Activated CD4-positive, alpha-beta memory T cell treated with anti-CD3 and anti-CD28 coated beads for 36 hours (primary cell): ENCODE measurements at regions not wholly inside any gene's neighbourhood (a gene's known extent, or its start where the extent isn't known, plus 50 kb on each side); places are given as distances from the start of the nearest gene placed in this dataset.
A peak's percentile ranks its signal among the peaks of the same experiment; 100 is the strongest.
"Not testable (repeated sequence)": the region's sequence is repeated elsewhere in the genome, so short reads cannot be mapped to it uniquely, and the experiment has no call there.

ENCODE experiments used
- CTCF ChIA-PET: fragments of 350-600 bp; sonication (Branson Sonifier 250); formaldehyde crosslinking; loops from one replicate; lab custom pipeline; 2021; ENCODE audit warnings: antibody characterized with exemption, inconsistent platforms; lab: Charles Lee
- POLR2A ChIA-PET: fragments of 350-600 bp; sonication (Branson Sonifier 250); formaldehyde crosslinking; loops from one replicate; lab custom pipeline; 2021; ENCODE audit warnings: antibody characterized with exemption; lab: Charles Lee
- DNase-seq: peaks from one replicate; pipeline ENCODE4 v3.0.0-alpha.2; 2020
- H3K27ac Mint-ChIP-seq: one replicate; pipeline ENCODE4 v1.8.0; 2021; ENCODE audit warnings: mixed read lengths
- H3K27me3 Mint-ChIP-seq: one replicate; pipeline ENCODE4 v1.8.0; 2021; ENCODE audit warnings: mixed read lengths
- H3K36me3 Mint-ChIP-seq: one replicate; pipeline ENCODE4 v1.8.0; 2021; ENCODE audit warnings: mixed read lengths
- H3K4me1 Mint-ChIP-seq: one replicate; pipeline ENCODE4 v1.8.0; 2021; ENCODE audit warnings: low read depth, mixed read lengths
- H3K4me3 Mint-ChIP-seq: one replicate; pipeline ENCODE4 v1.8.0; 2021; ENCODE audit warnings: mild to moderate bottlenecking, mixed read lengths
- H3K9me3 Mint-ChIP-seq: one replicate; pipeline ENCODE4 v1.8.0; 2021; ENCODE audit warnings: mixed read lengths
- intact Hi-C: fragments of 100-400 bp; cut with micrococcal nuclease; formaldehyde crosslinking; loops from one replicate; pipeline ENCODE4 v1.15.1; 2023

DNA sequence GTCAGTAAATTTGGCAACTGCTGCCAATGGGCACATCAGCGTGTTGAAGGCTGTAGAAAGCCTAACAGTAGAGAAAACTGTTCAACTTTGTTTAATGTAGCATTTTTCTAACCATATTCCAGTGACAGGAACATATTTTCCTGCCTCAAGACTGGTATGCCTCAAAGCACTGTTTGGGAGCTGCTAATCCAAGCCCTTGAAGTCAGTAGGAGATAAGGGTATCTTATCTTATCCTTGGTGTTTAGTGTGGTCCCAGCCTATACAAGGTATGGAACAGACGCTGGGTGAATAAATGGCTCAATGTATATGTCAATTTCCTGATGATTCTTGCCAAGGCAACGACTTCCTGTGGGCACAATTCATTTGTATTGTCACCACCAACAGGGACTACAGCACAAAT, 97.5 kb upstream of the CREB5 start:
- Mint-ChIP-seq H3K4me1 (peaks cover 4% of the 10 kb centered on the region), H3K4me3 (no peak overlapping the region), H3K36me3 (no peaks in the 10 kb centered on the region), H3K27me3 (peaks cover 48% of the 10 kb centered on the region), H3K27ac (no peak overlapping the region), H3K9me3 (no peaks in the 10 kb centered on the region)
- ChIA-PET POLR2A (no interaction called here), CTCF (interaction anchor here (0.7 to 1.2 kb wide), 2 partner anchors 15 to 22 kb away, joined by 3 read pairs; no protein-coding TSS in a partner anchor)
- no peak for DNase-seq
- intact Hi-C loops, result no loop called here

- intact Hi-C loops, result no loop called here
- DNase-seq, result no peak
- peaks cover 44% of the 10 kb centered on the region for H3K27me3 Mint-ChIP-seq
- H3K36me3 Mint-ChIP-seq, result no peaks in the 10 kb centered on the region
- H3K4me3 Mint-ChIP-seq, result no peak overlapping the region
- CTCF ChIA-PET, result interaction anchor here (0.6 to 1.2 kb wide), 2 partner anchors 23 to 606 kb away, joined by 3 read pairs; no protein-coding TSS in a partner anchor
- no peak overlapping the region for H3K27ac Mint-ChIP-seq
- H3K9me3 Mint-ChIP-seq, result no peaks in the 10 kb centered on the region
- H3K4me1 Mint-ChIP-seq, result peaks cover 4% of the 10 kb centered on the region
- POLR2A ChIA-PET, result no interaction called here
Measured at GRCh38 chr7:28315565-28316410, 96.5 kb upstream of the CREB5 start.

DNA sequence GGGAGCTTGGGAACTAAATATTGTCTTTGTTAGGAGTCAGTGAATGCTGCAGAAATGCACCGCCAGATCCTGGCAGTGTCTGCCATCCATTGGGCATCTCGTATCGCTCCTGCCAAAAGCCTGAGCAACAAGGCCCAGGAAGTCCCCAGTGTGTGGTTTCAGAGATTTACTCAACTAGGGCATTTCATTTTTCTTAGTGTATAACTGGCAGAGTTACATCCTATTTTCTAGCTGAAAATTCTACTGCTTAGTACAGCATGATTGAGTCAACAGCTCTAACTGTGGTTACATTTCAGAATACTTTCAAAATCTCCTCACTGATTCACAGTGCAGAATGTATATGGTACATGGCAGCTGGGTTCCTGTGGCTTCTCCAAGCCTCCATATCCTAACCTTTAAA, 95.8 kb upstream of the CREB5 start:
- Mint-ChIP-seq H3K27ac (no peak overlapping the region), H3K4me1 (peaks cover 4% of the 10 kb centered on the region), H3K36me3 (no peaks in the 10 kb centered on the region), H3K4me3 (no peak overlapping the region), H3K27me3 (peaks cover 45% of the 10 kb centered on the region), H3K9me3 (no peaks in the 10 kb centered on the region)
- ChIA-PET POLR2A (no interaction called here), CTCF (interaction anchor here (0.6 kb wide), 1 partner anchor 605 kb away, joined by 3 read pairs; no protein-coding TSS in a partner anchor)
- no peak for DNase-seq
- intact Hi-C loops, result no loop called here

DNA sequence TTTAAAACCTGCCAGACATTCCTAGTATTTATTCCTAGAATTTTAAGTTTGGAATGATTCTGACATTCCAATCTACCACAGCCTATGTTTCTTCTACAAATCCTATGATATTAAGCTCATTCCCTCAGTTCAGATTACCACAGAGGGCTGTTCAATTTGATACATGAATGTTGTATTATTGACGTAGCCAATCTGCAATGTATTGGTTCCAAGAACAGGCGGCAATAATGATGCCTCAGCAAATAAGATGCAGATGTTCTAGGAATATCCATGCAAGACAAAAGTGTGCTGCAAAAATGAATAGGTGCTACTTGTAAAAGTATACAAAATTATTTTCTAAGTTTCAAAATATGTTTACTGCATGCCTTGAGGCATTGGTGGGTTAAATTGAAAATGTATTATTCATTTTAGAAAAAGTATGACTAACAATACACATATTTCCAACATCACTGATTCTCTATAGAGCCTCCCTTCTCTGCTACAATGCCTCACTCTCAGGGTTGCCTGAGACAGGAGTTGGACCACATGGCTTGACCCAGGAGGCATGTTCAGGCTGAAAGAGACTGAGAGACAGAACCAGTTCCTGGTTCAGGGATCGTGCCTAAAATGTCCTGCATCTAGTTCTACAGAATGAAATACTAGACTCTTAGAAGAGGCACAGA, 94.1 kb upstream of the CREB5 start:
- H3K4me3 Mint-ChIP-seq, result no peak overlapping the region
- ChIA-PET CTCF (no interaction called here), POLR2A (no interaction called here)
- peaks cover 34% of the 10 kb centered on the region for H3K27me3 Mint-ChIP-seq
- H3K36me3 Mint-ChIP-seq, result no peaks in the 10 kb centered on the region
- DNase-seq, result no peak
- peaks cover 4% of the 10 kb centered on the region for H3K4me1 Mint-ChIP-seq
- intact Hi-C loops, result no loop called here
- no peak overlapping the region for H3K27ac Mint-ChIP-seq
- no peaks in the 10 kb centered on the region for H3K9me3 Mint-ChIP-seq

- Mint-ChIP-seq H3K4me3 (no peak overlapping the region), H3K4me1 (peaks cover 12% of the 10 kb centered on the region), H3K36me3 (no peaks in the 10 kb centered on the region), H3K27ac (no peak overlapping the region), H3K9me3 (no peaks in the 10 kb centered on the region), H3K27me3 (peaks cover 8% of the 10 kb centered on the region)
- ChIA-PET POLR2A (no interaction called here), CTCF (no interaction called here)
- intact Hi-C loops, result no loop called here
- no peak for DNase-seq
Measured at GRCh38 chr7:28323833-28324232, 88.5 kb upstream of the CREB5 start.

DNA sequence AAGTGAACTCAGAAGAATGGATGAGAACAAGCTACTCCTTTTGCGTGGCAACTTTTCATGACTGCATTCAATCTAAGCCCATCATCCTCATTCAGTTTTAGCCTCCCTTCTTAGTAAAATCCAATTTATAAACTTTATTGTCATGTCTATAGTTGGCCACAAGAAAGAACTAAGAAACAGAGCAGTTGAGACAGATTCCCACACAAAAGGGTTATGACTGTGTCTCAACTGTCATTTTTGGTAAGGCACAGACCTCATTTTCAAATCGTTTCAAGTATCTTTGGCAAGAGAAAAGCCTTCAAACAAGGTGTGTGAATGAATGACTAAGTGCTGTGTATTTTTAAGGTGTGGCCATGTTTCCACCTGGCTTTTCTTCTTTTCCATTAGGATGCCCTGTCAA, 84.2 kb upstream of the CREB5 start:
- POLR2A ChIA-PET, result no interaction called here
- intact Hi-C loops, result no loop called here
- DNase-seq, result no peak
- Mint-ChIP-seq H3K4me3 (no peak overlapping the region), H3K4me1 (peaks cover 33% of the 10 kb centered on the region), H3K27ac (no peak overlapping the region), H3K9me3 (no peaks in the 10 kb centered on the region), H3K27me3 (peaks cover 4% of the 10 kb centered on the region), H3K36me3 (no peaks in the 10 kb centered on the region)
- CTCF ChIA-PET, result no interaction called here

DNA sequence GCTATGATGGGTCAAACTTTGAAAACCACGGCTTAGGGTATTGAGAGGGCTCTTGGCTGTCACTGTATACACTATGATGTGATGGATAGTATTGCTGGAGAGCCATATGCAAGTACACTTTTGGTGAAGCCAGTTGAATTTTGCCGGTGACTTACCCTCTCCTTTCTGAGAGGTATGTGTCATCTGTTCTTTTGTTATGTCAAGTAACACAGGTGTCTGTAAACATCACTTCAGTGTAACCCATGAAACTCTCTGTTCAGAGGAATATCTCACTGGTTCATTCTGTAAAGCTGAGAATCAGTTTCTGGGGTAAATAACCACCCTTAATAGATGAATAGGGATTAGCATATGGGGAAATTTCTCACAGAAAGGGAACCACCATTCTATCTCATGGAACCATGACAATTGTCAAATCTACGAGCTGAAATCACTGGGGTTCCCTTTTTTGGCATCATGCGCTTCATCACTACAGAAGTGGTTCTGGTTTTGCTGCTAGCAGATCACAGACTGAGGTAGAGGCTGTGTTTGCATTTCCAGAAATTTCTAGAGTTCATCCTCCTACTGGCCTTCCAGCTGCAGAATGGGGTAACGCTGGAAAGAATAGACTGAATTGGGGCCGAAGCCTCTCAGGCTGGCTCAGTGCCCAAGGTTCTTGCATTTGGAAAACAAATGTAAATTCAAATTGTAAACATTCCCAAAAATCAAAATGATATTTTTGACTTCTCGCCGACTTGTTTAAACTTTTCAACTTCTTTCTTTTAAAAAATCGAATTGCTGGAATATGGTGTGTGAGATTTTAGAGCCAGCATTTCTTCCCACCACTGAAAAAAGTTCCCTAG, 83.3 kb upstream of the CREB5 start:
- no peak for DNase-seq
- H3K36me3 Mint-ChIP-seq, result no peaks in the 10 kb centered on the region
- H3K4me1 Mint-ChIP-seq, result peaks cover 33% of the 10 kb centered on the region
- H3K4me3 Mint-ChIP-seq, result no peak overlapping the region
- ChIA-PET CTCF (interaction anchor here (0.6 to 1.5 kb wide), 3 partner anchors 14 to 598 kb away, joined by 3 read pairs; no protein-coding TSS in a partner anchor), POLR2A (interaction anchor here (1.7 kb wide), 1 partner anchor 36 kb away, joined by 4 read pairs; no protein-coding TSS in a partner anchor)
- H3K9me3 Mint-ChIP-seq, result no peaks in the 10 kb centered on the region
- intact Hi-C loops, result no loop called here
- no peak overlapping the region for H3K27ac Mint-ChIP-seq
- peaks cover 4% of the 10 kb centered on the region for H3K27me3 Mint-ChIP-seq

GRCh38 chr7:28329661-28330363, 82.5 kb upstream of the CREB5 start:
- POLR2A ChIA-PET, result interaction anchor here (1.7 kb wide), 1 partner anchor 37 kb away, joined by 4 read pairs; no protein-coding TSS in a partner anchor
- Mint-ChIP-seq H3K27me3 (peaks cover 8% of the 10 kb centered on the region), H3K27ac (no peak overlapping the region), H3K9me3 (peaks cover 3% of the 10 kb centered on the region), H3K36me3 (no peaks in the 10 kb centered on the region), H3K4me1 (peaks cover 33% of the 10 kb centered on the region), H3K4me3 (no peak overlapping the region)
- peak; percentile 11 for DNase-seq
- intact Hi-C loops, result loop anchor here (1.0 to 2.0 kb wide), 2 partner anchors 37 to 177 kb away; no protein-coding TSS in a partner anchor
- CTCF ChIA-PET, result interaction anchor here (0.6 to 1.5 kb wide), 3 partner anchors 15 to 597 kb away, joined by 3 read pairs; no protein-coding TSS in a partner anchor

DNA sequence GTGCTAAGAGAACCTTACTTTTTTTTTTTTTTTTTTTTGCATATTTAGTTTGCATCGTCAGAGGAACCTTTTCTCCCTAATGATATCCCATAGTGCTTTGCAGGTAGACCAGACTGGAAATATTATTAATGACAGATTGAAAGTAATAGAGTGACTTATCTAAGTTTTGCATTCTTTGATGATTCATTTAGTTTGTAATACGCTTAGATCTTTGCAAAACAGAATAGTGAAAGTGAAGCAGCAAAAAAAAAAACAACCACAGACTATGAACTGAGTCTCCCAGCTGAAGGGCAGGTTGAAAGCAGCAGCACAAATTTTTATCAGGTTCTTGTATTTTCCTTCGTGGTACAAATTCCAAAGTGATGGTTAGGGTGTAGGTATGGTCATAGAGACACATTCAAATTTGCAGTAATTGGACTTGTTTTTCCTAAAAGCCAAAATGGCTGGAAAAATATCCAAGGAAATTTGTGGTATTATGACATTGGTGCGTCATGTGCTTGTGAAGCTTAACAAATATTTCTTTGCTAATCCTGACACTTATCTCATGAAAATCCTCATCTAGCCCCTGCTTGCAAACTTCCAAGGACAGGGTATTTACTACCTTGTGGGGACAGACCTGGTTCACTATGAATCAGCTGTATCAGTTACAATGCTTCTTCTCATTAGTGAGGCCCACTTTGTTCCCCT, 81.8 kb upstream of the CREB5 start:
- DNase-seq, result no peak
- Mint-ChIP-seq H3K4me3 (peak overlapping the region; percentile 12), H3K27ac (no peak overlapping the region), H3K9me3 (peaks cover 3% of the 10 kb centered on the region), H3K36me3 (no peaks in the 10 kb centered on the region), H3K27me3 (peaks cover 8% of the 10 kb centered on the region), H3K4me1 (peaks cover 33% of the 10 kb centered on the region)
- ChIA-PET POLR2A (interaction anchor here (1.7 kb wide), 1 partner anchor 38 kb away, joined by 4 read pairs; no protein-coding TSS in a partner anchor), CTCF (interaction anchor here (1.5 kb wide), 1 partner anchor 34 kb away, joined by 3 read pairs; no protein-coding TSS in a partner anchor)
- intact Hi-C loops, result loop anchor here (1.0 to 2.0 kb wide), 2 partner anchors 37 to 178 kb away; no protein-coding TSS in a partner anchor

DNA sequence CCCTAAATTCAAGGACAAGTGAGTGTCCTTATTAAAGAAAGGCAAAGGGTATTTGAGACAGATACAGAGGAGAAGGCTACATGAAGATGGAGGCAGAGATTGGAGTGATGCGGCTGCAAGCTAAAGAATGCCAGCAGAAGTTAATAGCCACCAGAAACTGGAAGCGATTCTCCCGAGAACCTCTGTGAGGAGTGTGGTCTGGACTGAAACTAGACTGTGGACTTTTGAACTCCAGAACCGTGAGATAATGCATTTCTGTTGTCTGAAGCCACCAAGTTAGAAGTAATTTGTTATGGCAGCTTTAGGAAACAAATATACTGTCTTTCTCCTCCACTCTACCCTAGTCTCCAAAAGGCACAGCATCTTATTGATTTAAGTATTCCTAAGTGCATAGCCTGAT, 80.3 kb upstream of the CREB5 start:
- intact Hi-C loops, result no loop called here
- H3K4me1 Mint-ChIP-seq, result peaks cover 33% of the 10 kb centered on the region
- H3K27ac Mint-ChIP-seq, result no peak overlapping the region
- H3K27me3 Mint-ChIP-seq, result peaks cover 8% of the 10 kb centered on the region
- no peak for DNase-seq
- CTCF ChIA-PET, result no interaction called here
- no peak overlapping the region for H3K4me3 Mint-ChIP-seq
- POLR2A ChIA-PET, result no interaction called here
- peaks cover 3% of the 10 kb centered on the region for H3K9me3 Mint-ChIP-seq
- no peaks in the 10 kb centered on the region for H3K36me3 Mint-ChIP-seq

- DNase-seq, H3K9me3 Mint-ChIP-seq, POLR2A ChIA-PET, H3K27ac Mint-ChIP-seq, H3K36me3 Mint-ChIP-seq, H3K27me3 Mint-ChIP-seq, H3K4me3 Mint-ChIP-seq, intact Hi-C loops: not testable (repeated sequence)
- CTCF ChIA-PET, result interaction anchor here (1.2 kb wide), 1 partner anchor 37 kb away, joined by 4 read pairs; no protein-coding TSS in a partner anchor
- H3K4me1 Mint-ChIP-seq, result peaks cover 24% of the 10 kb centered on the region
Measured at GRCh38 chr7:28333548-28333947, 78.8 kb upstream of the CREB5 start.
